ENCODE measurements at regions not wholly inside any gene's neighbourhood (a gene's known extent, or its start where the extent isn't known, plus 50 kb on each side); places are given as distances from the start of the nearest gene placed in this dataset.

- no peak for TF ChIP-seq CTCF (conservative IDR thresholded peaks at IDR 0.05; ENCODE audit: low read depth)
- ChIA-PET POLR2A (ENCODE audit: low non-redundant PET) (no interaction called here), CTCF (no interaction called here)
- no peak for DNase-seq (ENCODE audit: low spot score)
- H3K27ac ChIP-seq: no peak overlapping the region
Observed at GRCh38 chr5:39588179-39588578, 163.4 kb upstream of the DAB2 start.

- TF ChIP-seq CTCF (conservative IDR thresholded peaks at IDR 0.05; ENCODE audit: low read depth): no peak
- POLR2A ChIA-PET (ENCODE audit: low non-redundant PET): no interaction called here
- H3K27ac ChIP-seq: no peak overlapping the region
- DNase-seq (ENCODE audit: low spot score): no peak
- CTCF ChIA-PET: interaction anchor here (0.6 kb wide), 1 partner anchor 873 kb away, joined by 4 read pairs; no protein-coding TSS in a partner anchor
Observed at GRCh38 chr5:39587675-39588074, 162.9 kb upstream of the DAB2 start.

GRCh38 chr5:39586185-39586584 is 161.4 kb upstream of the DAB2 start:
- CTCF ChIA-PET: no interaction called here

GRCh38 chr5:39584927-39585326 is 160.1 kb upstream of the DAB2 start:
- no peak for DNase-seq (ENCODE audit: low spot score)
- ChIA-PET POLR2A (ENCODE audit: low non-redundant PET) (no interaction called here), CTCF (no interaction called here)
- no peak overlapping the region for H3K27ac ChIP-seq
- TF ChIP-seq CTCF (conservative IDR thresholded peaks at IDR 0.05; ENCODE audit: low read depth): no peak

More at GRCh38 chr5:39586185-39586584, 161.4 kb upstream of the DAB2 start:
- POLR2A ChIA-PET (ENCODE audit: low non-redundant PET): no interaction called here
- no peak for TF ChIP-seq CTCF (conservative IDR thresholded peaks at IDR 0.05; ENCODE audit: low read depth)
- no peak overlapping the region for H3K27ac ChIP-seq
- no peak for DNase-seq (ENCODE audit: low spot score)

GRCh38 chr5:39580702-39581453 is 156.1 kb upstream of the DAB2 start:
- no peak overlapping the region for H3K27ac ChIP-seq
- ChIA-PET CTCF (interaction anchor here (0.6 to 0.7 kb wide), 2 partner anchors 19 to 75 kb away, joined by 3 to 4 read pairs; no protein-coding TSS in a partner anchor), POLR2A (ENCODE audit: low non-redundant PET) (no interaction called here)
- DNase-seq (ENCODE audit: low spot score): no peak
- TF ChIP-seq CTCF (conservative IDR thresholded peaks at IDR 0.05; ENCODE audit: low read depth): no peak

GRCh38 chr5:39579750-39580149 is 155.0 kb upstream of the DAB2 start:
- POLR2A ChIA-PET (ENCODE audit: low non-redundant PET): no interaction called here
- CTCF ChIA-PET: interaction anchor here (0.6 to 1.4 kb wide), 6 partner anchors 13 to 1140 kb away, joined by 3 to 6 read pairs (median 4); no protein-coding TSS in a partner anchor
- H3K27ac ChIP-seq: no peak overlapping the region
- TF ChIP-seq CTCF (conservative IDR thresholded peaks at IDR 0.05; ENCODE audit: low read depth): no peak
- no peak for DNase-seq (ENCODE audit: low spot score)
